ENCODE measurements at regions not wholly inside any gene's neighbourhood (a gene's known extent, or its start where the extent isn't known, plus 50 kb on each side); places are given as distances from the start of the nearest gene placed in this dataset.
"Not testable (repeated sequence)": the region's sequence is repeated elsewhere in the genome, so short reads cannot be mapped to it uniquely, and the experiment has no call there.

DNA sequence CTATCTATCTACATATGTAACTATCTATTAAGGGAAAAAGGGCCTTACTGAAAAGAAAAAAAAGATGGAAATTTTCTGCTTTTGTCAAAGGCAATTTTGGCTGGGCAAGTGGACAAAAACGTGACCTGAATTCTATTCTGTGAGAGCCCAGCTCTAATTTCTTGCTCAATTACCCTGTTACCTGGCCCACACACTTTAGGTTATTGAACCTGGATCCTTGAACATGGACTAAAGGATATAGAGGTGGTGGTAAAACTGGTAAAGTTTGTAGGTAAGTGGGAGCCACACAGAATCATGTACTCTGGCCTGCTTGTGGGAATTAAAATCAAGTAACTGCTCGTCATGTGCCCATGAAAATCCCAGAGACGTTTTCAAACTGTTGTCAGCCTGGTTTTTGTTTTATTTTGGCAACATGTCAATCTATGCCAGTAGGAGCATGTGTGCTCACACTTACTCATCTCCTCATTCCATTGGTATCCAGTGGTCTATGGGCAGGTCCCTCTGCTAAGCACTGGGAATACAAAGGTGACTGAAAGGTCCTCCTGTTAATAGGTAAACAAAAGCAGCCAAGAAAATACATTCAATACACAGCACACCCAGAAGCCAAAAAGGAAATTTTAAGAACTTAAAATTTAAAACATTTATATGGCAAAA is 113.7 kb upstream of the WARS2 start:
- DNase-seq = no peak

GRCh38 chr1:119256089-119256488 is 112.5 kb upstream of the HAO2 start:
- DNase-seq = not testable (repeated sequence)

- DNase-seq = no peak
Measured at GRCh38 chr1:119260506-119260905, 108.1 kb upstream of the HAO2 start.

DNA sequence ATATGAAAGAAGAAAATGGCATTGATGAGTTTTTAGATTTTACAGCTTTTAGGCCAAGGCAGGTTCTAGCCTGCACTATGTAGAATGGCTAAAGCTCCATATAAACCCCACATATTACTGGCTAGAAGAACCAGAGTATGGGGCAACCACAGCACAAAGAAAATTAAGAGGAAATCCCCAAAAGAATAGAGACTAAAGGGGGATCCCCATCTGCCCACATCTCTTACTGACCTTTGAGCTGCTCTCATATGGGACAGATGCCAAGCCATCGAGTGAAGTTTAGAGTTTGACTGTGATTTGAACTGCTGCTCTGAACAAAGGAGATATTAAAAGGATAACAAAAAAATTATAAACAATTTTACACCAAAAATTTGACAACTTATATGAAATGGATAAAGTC is 102.2 kb upstream of the HAO2 start:
- no peak for DNase-seq

GRCh38 chr1:119266858-119267257 is 101.7 kb upstream of the HAO2 start:
- no peak for DNase-seq

- DNase-seq = not testable (repeated sequence)
Measured at GRCh38 chr1:119267288-119267687, 101.3 kb upstream of the HAO2 start.

GRCh38 chr1:119268879-119269278 is 99.7 kb upstream of the HAO2 start:
- DNase-seq = no peak

DNA sequence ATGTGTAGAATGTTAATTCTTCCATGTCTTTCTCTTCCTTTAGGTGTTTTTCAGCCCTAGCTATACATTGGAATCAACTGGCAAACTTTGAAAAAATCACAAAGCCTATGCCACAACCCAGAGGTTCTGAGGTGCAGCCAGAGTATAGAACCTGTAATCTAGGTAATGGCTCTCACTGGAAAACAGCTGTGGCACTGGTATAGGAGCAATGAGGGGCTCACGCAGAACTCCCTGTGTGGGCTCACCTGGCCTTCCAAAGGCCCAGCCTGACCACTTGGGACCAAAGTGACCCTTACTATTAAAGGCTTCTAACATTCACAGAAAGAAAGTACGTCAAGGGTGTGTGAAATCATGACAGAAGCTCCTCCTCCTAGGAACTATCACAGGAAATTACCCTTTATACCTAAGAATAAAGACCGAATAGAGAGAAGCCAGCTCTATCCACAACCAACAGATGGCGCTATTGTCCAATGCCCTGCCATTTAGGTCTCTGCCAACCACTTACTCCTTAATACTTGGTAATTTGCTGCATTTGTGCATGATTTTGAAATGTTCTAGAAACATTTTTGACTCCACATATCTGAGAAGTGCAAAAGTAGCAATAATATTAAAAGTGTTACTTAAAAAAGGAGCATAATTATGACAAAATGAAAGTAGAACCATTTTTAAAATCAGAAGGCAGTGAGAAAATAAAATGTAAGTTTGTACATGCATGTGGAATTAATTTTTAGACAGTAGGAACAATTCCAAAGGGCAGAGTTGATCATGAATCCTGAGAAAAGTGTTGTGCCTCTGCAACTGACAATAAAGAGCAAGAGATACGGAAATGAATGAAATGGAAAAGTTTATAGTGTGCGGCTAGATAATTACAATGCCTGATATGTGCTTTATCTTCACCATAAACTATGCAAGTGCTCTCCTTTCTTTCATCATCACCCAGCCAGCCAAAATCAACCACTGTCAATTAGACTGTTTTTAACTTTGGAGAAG is 93.1 kb upstream of the HAO2 start:
- DNase-seq = no peak

- DNase-seq = no peak
Measured at GRCh38 chr1:119276558-119276957, 92.0 kb upstream of the HAO2 start.

GRCh38 chr1:119279456-119280381 is 88.9 kb upstream of the HAO2 start:
- peak; percentile 58 for DNase-seq

DNA sequence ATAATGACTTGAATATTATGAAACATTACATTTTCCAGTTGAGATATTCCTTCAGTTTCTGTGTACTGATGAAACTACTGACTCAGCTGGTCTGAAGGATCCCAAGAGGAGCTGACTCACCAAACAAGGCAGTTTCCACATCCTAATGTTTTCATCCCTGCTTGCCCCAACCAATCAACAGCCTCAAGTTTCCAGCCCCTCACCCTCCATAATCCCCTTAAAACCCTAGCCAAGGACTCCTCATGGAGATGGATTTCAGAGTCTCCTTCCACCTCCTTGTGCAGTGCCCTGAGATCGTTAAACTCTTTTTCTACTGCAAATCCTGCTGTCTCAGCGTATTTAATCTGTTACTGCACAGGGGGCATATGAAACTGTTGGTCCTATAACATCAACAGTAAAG is 83.1 kb upstream of the HAO2 start:
- DNase-seq = peak; percentile 68

DNA sequence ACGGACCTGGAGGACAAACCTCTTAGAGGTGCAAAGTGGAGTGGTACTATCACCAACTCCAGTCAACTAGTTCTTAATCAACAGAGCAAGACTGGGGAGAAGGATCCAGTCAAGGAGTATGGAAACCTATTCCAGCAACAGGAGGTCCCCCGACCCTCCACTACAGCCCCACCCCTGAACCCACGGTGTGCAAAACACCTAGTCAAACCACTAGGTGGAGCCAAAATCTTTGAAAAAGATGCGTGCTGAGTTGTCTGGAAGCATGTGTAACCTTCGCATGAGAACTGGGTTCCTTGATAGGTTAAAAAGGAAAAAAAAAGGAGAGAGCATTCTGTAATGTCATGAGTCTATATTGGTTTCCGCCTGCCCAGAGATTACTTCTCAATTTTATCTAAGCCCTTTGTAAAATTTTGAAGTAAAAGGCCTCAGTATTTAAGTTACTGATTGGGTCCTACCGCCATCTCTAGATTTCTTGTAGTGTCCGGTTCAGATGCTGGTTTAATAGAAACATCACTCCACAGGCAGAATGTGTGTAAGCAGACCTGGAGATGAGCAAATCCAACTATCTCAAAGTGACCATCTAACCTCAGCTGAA is 81.9 kb upstream of the HAO2 start:
- no peak for DNase-seq

DNA sequence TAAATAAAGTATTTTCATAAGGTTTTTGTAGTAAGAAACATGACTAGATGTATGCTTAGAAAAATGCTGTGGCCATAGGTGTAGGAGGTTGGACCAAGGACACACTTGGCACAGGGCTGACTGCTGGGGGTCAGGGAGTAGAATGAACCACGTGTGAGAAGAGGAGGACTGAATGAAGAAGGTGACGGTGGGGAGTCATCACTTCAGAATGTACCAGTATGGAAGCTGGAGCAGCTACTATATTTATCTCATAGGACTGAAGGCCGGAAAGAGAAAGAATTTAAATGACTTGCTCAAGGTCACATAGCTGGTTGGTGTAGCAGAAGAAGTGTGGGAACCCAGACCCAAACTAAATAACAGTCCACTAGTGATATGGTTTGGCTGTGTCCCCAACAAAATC is 79.8 kb upstream of the HAO2 start:
- DNase-seq = no peak

GRCh38 chr1:119290297-119290696 is 78.3 kb upstream of the HAO2 start:
- DNase-seq = no peak

DNA sequence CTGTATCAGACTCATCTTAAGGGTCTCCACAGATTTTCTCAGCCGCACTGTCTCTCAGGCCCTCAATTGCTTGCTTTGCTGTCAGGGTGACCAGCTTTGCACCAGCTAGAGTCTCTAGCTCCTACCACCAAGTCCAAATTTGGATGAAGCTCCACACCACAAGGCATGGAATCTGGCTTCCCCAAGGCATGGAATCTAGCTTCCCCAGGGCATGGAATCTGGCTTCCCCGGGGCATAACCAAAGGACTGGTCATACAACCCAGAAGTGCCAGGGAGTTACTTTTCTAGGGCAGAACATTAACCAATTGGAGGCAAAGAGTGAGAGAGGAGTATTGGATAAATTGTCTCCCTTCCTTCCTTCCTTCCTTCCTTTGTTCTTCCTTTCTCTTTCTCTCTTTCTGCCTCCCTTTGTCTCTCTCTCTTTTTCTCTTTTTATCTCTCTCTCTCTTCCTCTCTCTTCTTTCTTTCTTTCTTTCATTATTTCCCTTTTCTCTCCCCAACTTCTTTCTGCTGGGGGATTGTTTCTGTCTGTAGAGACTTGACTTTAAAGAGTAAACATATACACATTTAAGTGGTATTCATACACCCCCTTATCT is 76.9 kb upstream of the HAO2 start:
- DNase-seq = no peak

- DNase-seq = no peak
Measured at GRCh38 chr1:119293797-119294196, 74.8 kb upstream of the HAO2 start.

DNA sequence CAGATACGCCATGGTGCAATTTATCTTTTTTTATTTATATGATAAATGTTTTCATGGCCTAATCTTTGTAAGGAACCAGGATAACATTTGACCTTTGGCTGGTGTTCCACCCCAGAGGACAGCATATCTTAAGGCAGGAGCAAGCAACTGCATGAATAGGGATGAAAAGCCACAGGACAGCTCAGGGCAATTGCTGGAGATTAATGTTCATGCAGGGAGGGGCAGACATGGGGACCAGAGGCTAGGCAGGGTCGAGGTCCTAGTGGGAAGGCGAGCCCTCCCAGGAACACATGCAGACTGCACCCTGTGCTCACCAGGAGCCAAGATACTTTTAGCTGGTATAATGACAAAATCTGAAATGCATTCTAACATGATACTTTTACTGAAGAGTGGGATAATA is 74.4 kb upstream of the HAO2 start:
- no peak for DNase-seq

DNA sequence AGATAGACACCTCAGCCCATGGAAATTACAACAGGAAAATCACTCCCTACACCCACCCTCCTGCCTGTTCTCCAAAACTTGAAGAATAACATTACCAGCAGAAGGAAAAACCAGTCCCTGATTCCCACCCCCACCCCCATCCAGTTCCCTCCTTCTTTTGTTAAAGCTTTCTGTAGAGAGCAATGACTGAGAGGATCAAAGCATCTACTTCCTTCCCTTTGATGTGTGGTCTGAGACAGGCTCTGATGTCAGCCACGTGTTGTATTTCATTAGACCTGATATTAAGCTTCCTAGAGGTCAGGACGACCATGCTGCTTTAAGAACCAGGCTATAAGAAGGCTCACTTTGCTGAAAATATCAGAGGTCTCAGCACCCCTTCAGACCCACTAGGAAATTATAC is 73.9 kb upstream of the HAO2 start:
- DNase-seq = no peak

DNA sequence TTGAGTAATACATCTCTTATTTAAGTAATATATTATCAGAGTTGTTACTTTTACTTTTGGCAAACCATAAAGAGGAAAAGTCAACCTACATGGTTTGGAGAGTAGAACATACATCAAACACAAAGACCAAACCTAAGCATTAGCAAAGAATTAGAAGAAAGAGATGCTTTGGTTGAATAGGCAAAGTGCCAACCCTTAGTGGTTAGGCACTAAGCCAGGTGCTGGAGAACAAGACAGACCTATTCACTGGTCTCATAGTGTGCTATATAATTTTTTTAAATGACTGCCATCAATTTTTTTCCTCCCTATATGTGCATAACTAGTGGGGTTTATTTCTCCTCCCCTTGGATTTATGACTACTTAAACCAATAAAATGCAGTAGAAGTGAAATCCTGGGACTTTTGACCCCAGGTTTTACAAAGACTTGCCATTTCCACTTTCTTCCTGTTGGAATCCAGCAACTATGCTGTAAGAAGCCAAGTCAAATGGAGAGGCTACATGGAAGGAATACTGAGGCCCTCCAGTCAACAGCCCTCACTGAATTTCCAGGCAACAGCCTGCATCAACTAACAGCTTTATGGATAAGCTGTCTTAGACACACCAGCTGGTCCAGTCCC is 69.8 kb upstream of the HAO2 start:
- no peak for DNase-seq

DNA sequence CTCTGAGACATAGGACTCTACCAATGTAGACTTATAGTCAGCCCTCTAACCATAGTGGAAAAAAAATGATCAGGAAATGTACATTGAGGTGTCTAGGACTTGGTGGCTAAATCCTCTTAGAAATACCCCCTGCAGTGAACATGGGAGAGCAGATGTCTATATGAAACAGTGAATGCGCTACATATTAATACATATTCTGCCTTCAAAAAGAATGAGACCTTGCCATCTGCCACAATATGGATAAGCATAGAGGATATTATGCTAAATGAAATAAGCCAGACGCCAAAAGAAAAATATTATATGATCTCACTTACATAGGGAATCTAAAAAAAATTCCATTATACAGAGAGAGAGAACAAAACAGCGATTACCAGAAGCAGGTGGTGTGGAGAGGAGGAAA is 66.6 kb upstream of the HAO2 start:
- DNase-seq = no peak

DNA sequence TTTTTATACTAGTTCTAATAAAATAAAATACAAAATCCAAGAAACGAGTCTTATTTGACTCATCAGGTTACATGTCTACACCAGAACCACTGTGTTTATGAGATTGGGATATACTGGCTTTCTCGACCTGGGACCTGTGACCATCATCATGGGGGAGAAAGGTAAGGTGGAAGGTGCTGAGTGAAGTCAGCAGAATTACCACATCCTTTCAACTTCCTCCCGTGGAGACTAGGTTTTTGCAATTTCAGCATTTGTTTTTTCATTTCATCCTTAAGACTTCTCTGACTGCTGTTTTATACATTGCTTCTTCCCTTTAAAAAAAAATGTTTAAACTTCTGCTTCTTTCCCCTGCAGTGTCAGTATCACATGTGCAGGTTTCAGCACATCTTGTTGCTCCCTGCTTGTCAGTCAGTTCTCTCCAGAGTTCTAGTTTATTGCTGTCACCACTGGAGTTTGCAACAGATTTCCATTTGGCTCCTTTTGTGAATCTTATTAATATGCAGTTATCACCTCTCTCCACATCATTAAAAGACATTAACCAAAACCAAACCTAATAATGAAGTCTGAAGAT is 60.4 kb upstream of the HAO2 start:
- no peak for DNase-seq
